Heart left ventricle (tissue), 13 donors: ENCODE measurements at regions not wholly inside any gene's neighbourhood (a gene's known extent, or its start where the extent isn't known, plus 50 kb on each side); places are given as distances from the start of the nearest gene placed in this dataset.

ENCODE experiments used
- CTCF ChIP-seq, 12 donors: fragments of 200-600 bp; sonication (generic) in 4 of 12; IDR thresholded peaks; one replicate each; pipeline versions ENCODE4 v1.5.0 to v1.8.0; 2018 to 2022; ENCODE audit warnings: antibody characterized with exemption in 12 of 12, mild to moderate bottlenecking in 5 of 12
- POLR2A ChIP-seq, 2 donors: fragments of 450-650 bp; IDR thresholded peaks; one replicate each; pipeline ENCODE4 v1.6.1; 2017; ENCODE audit warnings: antibody characterized with exemption in 2 of 2, mild to moderate bottlenecking in 2 of 2, moderate library complexity in 2 of 2
- donor health status: ischemic (EF 13 %, LVEDD 7.1; RV severe dilation, severe dysfunction).
- donor health status: DM: no; HTN: yes; CAD: no.
- donor health status: DM: no; HTN: no; CAD: no.
- donor health status: ischemic (EF 25% LVEDD 6.9; RV normal size, moderate dysfunction).
- donor health status: ischemic (EF 25% LVEDD 5.7; RV mildly dilated, moderate dysfunction).
- donor health status: ischemic (EF 35%, LVEDD 5.7; RV mildly dilated, moderate dysfunction).
- donor health status: nonischemic (EF 11% LVEDD 7.7; RV severe dilation, severe dysfunction).
- donor health status: DM: yes; HTN: yes; CAD: no.
- donor health status: PGD.
- donor health status: ischemic (EF 29% LVEDD 5.4; RV normal size, mild dysfunction).
- donor health status: nonischemic (EF 23%, LVEDD 6.1; RV moderate dilation, normal function).

- TF ChIP-seq CTCF (IDR thresholded peaks at IDR 0.05) (no peak), POLR2A (IDR thresholded peaks at IDR 0.05) (no peak)
These were observed 537.7 kb downstream of the MCTP2 start for GRCh38 chr15:94769089-94769488.
